22Rv1 (cell line): ENCODE measurements at regions not wholly inside any gene's neighbourhood (a gene's known extent, or its start where the extent isn't known, plus 50 kb on each side); places are given as distances from the start of the nearest gene placed in this dataset.
"Not testable (repeated sequence)": the region's sequence is repeated elsewhere in the genome, so short reads cannot be mapped to it uniquely, and the experiment has no call there.

Experiments
- H3K27ac ChIP-seq: fragments of 450-650 bp; 2 replicates; pipeline ENCODE4 v1.5.1; 2017
- CTCF ChIP-seq: fragments of 450-650 bp; IDR thresholded peaks from 2 replicates; pipeline ENCODE4 v1.5.1; 2017; ENCODE audit warnings: mild to moderate bottlenecking
- ZFX ChIP-seq: fragments of 450-650 bp; IDR thresholded peaks from 2 replicates; pipeline ENCODE4 v1.6.1; 2017; ENCODE audit warnings: antibody characterized with exemption, borderline replicate concordance

DNA sequence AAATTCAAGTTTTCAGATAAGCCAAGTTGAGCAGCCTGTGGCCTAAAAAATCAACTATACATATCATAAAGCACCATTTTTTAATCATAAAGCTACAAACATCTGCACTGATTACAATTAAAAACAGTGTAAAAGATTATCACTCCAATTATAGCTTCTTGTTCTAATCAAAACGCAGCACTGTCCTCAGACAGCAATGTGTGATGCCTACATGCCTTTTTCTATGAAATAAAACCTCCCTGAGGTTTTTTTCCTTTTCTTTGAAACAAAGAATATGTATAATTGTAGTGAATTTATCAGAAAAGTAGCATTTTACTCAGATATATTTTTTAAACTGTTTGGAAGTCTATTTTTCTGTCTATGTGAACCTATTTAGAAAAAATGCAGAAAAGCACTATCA is 366.1 kb upstream of the CCNH start:
- no peak for TF ChIP-seq CTCF
- no peak for TF ChIP-seq ZFX

DNA sequence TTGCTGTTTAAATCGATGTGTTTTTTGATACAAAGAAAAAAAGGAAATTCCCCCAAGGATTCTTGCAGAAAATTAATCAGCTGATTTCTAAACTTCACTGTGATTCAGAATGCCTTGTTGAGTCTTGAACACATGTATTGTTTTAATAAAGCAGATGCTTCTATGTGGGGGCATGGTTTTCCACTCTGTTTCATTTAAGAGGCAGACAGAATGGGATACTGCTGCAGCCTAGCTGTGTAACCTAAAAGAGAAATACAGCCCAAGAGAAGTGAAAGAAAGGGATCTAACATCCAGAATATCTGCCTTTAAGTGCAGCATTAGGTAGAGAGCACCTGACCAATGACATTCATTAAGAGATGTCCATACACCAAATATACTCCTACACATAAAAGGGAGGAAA is 365.1 kb upstream of the CCNH start:
- H3K27ac ChIP-seq: no peak overlapping the region
- TF ChIP-seq CTCF (no peak), ZFX (no peak)

More for the DNA sequence above, 366.1 kb upstream of the CCNH start:
- H3K27ac ChIP-seq: no peak overlapping the region

- TF ChIP-seq CTCF: no peak
- H3K27ac ChIP-seq: no peak overlapping the region
Observed at GRCh38 chr5:87776785-87777184, 364.1 kb upstream of the CCNH start.

GRCh38 chr5:87776302-87776701 is 363.6 kb upstream of the CCNH start:
- H3K27ac ChIP-seq: not testable (repeated sequence)

GRCh38 chr5:87775228-87775627 is 362.5 kb upstream of the CCNH start:
- H3K27ac ChIP-seq: peak overlapping the region; percentile 67
- TF ChIP-seq CTCF (no peak), ZFX (no peak)

GRCh38 chr5:87774804-87775203 is 362.1 kb upstream of the CCNH start:
- TF ChIP-seq CTCF (no peak), ZFX (no peak)

DNA sequence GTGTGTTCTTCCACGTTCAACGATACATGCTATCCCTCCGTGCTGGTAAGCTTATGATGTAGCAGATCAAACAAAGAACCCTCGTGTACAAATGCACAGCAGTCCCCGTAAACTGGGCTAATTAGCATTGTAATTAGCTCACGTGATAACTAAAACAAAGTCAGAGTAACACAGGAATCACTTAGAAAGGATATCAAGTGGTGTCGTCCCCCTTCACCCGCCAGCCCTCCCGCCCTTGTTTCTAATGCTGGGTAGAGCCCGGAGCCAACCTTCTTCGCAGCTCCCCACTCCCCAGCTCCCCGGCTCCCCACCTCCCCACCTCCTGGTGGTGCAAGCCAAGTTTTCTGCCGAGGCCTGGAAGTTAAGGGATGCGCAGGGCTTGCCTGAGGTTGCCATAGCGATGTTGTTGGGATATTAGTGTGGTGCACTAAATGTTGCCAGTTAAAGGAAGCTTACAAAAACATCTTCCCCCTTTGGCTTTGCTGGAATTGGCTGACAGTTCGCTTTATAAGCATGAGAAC is 357.9 kb upstream of the CCNH start:
- no peak for TF ChIP-seq ZFX
- no peak for TF ChIP-seq CTCF
- H3K27ac ChIP-seq: no peak overlapping the region

More at GRCh38 chr5:87774804-87775203, 362.1 kb upstream of the CCNH start:
- H3K27ac ChIP-seq: peak overlapping the region; percentile 67

DNA sequence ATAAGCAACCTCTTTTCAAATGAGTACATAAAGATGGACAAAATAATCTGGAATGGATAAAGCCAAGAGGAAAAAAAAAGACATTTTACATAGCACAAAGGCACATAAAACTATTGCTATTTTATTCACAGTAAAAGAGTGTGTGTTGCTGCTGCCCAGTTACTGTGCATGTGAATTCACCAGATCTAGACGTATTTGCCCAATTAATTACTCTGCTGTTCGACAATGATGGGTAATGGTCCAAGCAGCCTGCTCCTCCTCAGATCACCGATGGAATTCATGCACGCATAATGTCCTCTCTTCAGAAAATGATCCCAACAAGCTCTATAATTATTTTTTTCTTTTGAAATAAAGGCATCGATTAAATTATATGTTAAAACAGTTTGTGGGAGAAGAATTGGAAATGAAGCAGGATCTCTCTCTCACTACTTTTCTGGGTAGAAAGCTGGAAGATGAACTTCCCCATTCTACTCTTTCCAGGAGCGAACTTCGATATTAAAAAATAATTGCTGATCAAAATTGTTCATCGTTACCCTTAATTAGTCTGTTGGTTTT is 357.4 kb upstream of the CCNH start:
- no peak for TF ChIP-seq ZFX
- no peak overlapping the region for H3K27ac ChIP-seq
